SK-N-SH (cell line): ENCODE measurements at regions not wholly inside any gene's neighbourhood (a gene's known extent, or its start where the extent isn't known, plus 50 kb on each side); places are given as distances from the start of the nearest gene placed in this dataset.

Source experiments
- CTCF ChIA-PET: fragments of 300-600, 350-600 bp; formaldehyde crosslinking; extraction: SDS; loops from one replicate; lab custom pipeline; 2021; lab: Yijun Ruan, JAX
- POLR2A ChIA-PET: fragments of 350-600 bp; sonication (Branson Sonifier 250); formaldehyde crosslinking; extraction: SDS; loops from one replicate; lab custom pipeline; 2020; ENCODE audit warnings: antibody characterized with exemption, inconsistent platforms; lab: Yijun Ruan, JAX
- DNase-seq: peaks from one replicate; pipeline ENCODE4 v3.0.0; 2012
- H2AFZ ChIP-seq: fragments of 200-600 bp; sonication (generic); 2 replicates; pipeline ENCODE4 v1.8.1; 2016; ENCODE audit warnings: antibody characterized with exemption, mild to moderate bottlenecking, low read depth
- H3F3A ChIP-seq: fragments of 200-600 bp; sonication (generic); replicated peaks from 2 replicates; pipeline ENCODE3; 2016; ENCODE audit warnings: antibody characterized with exemption, mild to moderate bottlenecking; ENCODE audit not compliant: insufficient read depth
- H3K27ac ChIP-seq, 2 experiments: fragments of 200-500 bp in 1 of 2; fragments of 200-600 bp in 1 of 2; sonication (Bioruptor generic) in 1 of 2; sonication (generic), shearing (Covaris generic) in 1 of 2; 2 replicates each; pipeline versions ENCODE4 v1.5.1 to v1.6.1; 2014 to 2016; ENCODE audit warnings: low read depth in 2 of 2, inconsistent platforms in 1 of 2, low read length in 1 of 2, mild to moderate bottlenecking in 1 of 2, mixed read lengths in 1 of 2
- H3K27me3 ChIP-seq: fragments of 200-600 bp; sonication (generic), shearing (Covaris generic); 2 replicates; pipeline ENCODE4 v1.6.1; 2016; ENCODE audit warnings: mixed run types; ENCODE audit not compliant: insufficient read depth
- H3K36me3 ChIP-seq, 2 experiments: fragments of 200-500 bp in 1 of 2; fragments of 200-600 bp in 1 of 2; sonication (Bioruptor generic) in 1 of 2; sonication (generic) in 1 of 2; replicated peaks in 1 of 2; 2 replicates each; pipeline versions ENCODE3 to v1.5.1; 2014 to 2016; ENCODE audit warnings: low read length in 1 of 2, mild to moderate bottlenecking in 1 of 2; ENCODE audit not compliant: insufficient read depth in 2 of 2, control insufficient read depth in 1 of 2
- H3K4me1 ChIP-seq, 2 experiments: fragments of 200-500 bp in 1 of 2; fragments of 200-600 bp in 1 of 2; sonication (Bioruptor generic) in 1 of 2; sonication (generic), shearing (Covaris generic) in 1 of 2; 2 replicates each; pipeline versions ENCODE4 v1.5.1 to v1.6.1; 2014 to 2016; ENCODE audit warnings: low read depth in 1 of 2, low read length in 1 of 2, mixed run types in 1 of 2; ENCODE audit not compliant: insufficient read depth in 2 of 2, control insufficient read depth in 1 of 2
- H3K4me2 ChIP-seq: fragments of 200-600 bp; sonication (generic), shearing (Covaris generic); 2 replicates; pipeline ENCODE4 v1.6.1; 2017; ENCODE audit warnings: mixed run types
- H3K4me3 ChIP-seq, 2 experiments: fragments of 200-500 bp in 1 of 2; fragments of 200-600 bp in 1 of 2; sonication (Bioruptor generic) in 1 of 2; sonication (generic), shearing (Covaris generic) in 1 of 2; 2 replicates each; pipeline versions ENCODE4 v1.5.1 to v1.8.1; 2014 to 2016; ENCODE audit warnings: low read depth in 2 of 2, inconsistent platforms in 1 of 2, low read length in 1 of 2, mild to moderate bottlenecking in 1 of 2, mixed read lengths in 1 of 2, moderate library complexity in 1 of 2
- H3K79me2 ChIP-seq: fragments of 200-600 bp; sonication (generic); 2 replicates; pipeline ENCODE4 v1.8.1; 2017; ENCODE audit warnings: mild to moderate bottlenecking; ENCODE audit not compliant: insufficient read depth
- H3K9ac ChIP-seq: fragments of 200-600 bp; sonication (generic); 2 replicates; pipeline ENCODE4 v1.6.1; 2017; ENCODE audit warnings: mixed run types
- H3K9me2 ChIP-seq: fragments of 200-600 bp; sonication (generic); 2 replicates; pipeline ENCODE4 v1.6.1; 2017; ENCODE audit warnings: mixed run types
- H3K9me3 ChIP-seq: fragments of 200-600 bp; sonication (generic); 2 replicates; pipeline ENCODE4 v1.6.1; 2017; ENCODE audit warnings: mixed run types, mild to moderate bottlenecking, moderate library complexity
- H4K20me1 ChIP-seq: fragments of 200-600 bp; sonication (generic); 2 replicates; pipeline ENCODE4 v1.6.1; 2017; ENCODE audit warnings: mild to moderate bottlenecking, mixed run types; ENCODE audit not compliant: insufficient read depth
- CHD2 ChIP-seq: fragments of 150-350 bp; IDR thresholded peaks from 2 replicates; pipeline ENCODE4 v1.6.1; 2018; ENCODE audit warnings: low read length; ENCODE audit not compliant: partially characterized antibody
- FOXJ3 ChIP-seq: sonication (generic); formaldehyde crosslinking; IDR thresholded peaks from 2 replicates; pipeline ENCODE4 v1.5.1; 2020; ENCODE audit warnings: mild to moderate bottlenecking, missing genetic modification reagents
- FOXM1 ChIP-seq: IDR thresholded peaks from 2 replicates; pipeline ENCODE4 v1.4.0; 2012; ENCODE audit warnings: low read depth, mild to moderate bottlenecking
- GATA2 ChIP-seq: sonication (generic); formaldehyde crosslinking; IDR thresholded peaks from 2 replicates; pipeline ENCODE4 v1.5.0; 2020; ENCODE audit warnings: mild to moderate bottlenecking, missing genetic modification reagents
- JUND ChIP-seq: IDR thresholded peaks from 2 replicates; pipeline ENCODE4 v1.4.0; 2012
- MAX ChIP-seq: IDR thresholded peaks from 2 replicates; pipeline ENCODE4 v1.4.0; 2012; ENCODE audit warnings: low read depth
- RCOR1 ChIP-seq: fragments of 150-350 bp; IDR thresholded peaks from 2 replicates; pipeline ENCODE4 v1.6.1; 2017; ENCODE audit warnings: antibody characterized with exemption, low read length
- TCF12 ChIP-seq: IDR thresholded peaks from 2 replicates; pipeline ENCODE4 v1.4.0; 2012
- TEAD4 ChIP-seq: IDR thresholded peaks from 2 replicates; pipeline ENCODE4 v1.4.0; 2012; ENCODE audit warnings: mild to moderate bottlenecking, borderline replicate concordance; ENCODE audit not compliant: insufficient read depth
- ZBTB33 ChIP-seq: IDR thresholded peaks from 2 replicates; pipeline ENCODE4 v1.4.0; 2012; ENCODE audit warnings: low read depth, borderline replicate concordance
- WGBS: methylation state at CpG from one replicate; pipeline ENCODE4 v1.1.6; 2017; ENCODE audit warnings: low lambda C conversion rate; 5-methylcytosine and 5-hydroxymethylcytosine counted together
- TF ChIP-seq, protein P1 (sequence below): fragments of 200-600 bp; sonication (generic); IDR thresholded peaks from 2 replicates; pipeline ENCODE4 v1.6.1; 2017; ENCODE audit warnings: antibody characterized with exemption, mild to moderate bottlenecking, moderate library complexity
- TF ChIP-seq, protein P2 (sequence below): fragments of 150-350 bp; IDR thresholded peaks from 2 replicates; pipeline ENCODE4 v1.6.1; 2017; ENCODE audit warnings: antibody characterized with exemption, low read length, low read depth, borderline replicate concordance

- TF ChIP-seq TCF12: no peak
- TF ChIP-seq FOXJ3 (CRISPR knock-in tag): no peak
- no peak for TF ChIP-seq CHD2
Observed at GRCh38 chr14:71225113-71225512, 317.9 kb downstream of the PCNX1 start.

DNA sequence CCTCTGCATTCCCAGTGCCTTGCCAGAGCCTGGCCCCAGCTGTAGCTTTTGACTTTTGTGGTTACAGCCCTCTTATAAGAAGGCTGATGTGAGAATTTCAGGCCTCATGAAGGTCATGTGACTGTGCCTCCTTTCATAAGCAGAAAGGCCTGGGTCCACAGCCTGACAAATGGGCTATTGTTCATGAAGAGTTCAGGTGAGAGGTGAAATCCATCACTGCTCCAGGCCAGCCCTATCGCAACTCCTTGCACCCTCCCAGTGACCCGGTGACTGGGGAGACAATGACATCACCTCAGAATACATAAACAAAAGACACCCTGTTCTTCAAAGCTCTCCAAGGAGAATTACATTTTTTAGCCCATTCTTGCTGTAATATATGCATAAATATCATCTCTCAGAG is 321.5 kb downstream of the PCNX1 start:
- DNase-seq: no peak
- TF ChIP-seq, protein P1, sequence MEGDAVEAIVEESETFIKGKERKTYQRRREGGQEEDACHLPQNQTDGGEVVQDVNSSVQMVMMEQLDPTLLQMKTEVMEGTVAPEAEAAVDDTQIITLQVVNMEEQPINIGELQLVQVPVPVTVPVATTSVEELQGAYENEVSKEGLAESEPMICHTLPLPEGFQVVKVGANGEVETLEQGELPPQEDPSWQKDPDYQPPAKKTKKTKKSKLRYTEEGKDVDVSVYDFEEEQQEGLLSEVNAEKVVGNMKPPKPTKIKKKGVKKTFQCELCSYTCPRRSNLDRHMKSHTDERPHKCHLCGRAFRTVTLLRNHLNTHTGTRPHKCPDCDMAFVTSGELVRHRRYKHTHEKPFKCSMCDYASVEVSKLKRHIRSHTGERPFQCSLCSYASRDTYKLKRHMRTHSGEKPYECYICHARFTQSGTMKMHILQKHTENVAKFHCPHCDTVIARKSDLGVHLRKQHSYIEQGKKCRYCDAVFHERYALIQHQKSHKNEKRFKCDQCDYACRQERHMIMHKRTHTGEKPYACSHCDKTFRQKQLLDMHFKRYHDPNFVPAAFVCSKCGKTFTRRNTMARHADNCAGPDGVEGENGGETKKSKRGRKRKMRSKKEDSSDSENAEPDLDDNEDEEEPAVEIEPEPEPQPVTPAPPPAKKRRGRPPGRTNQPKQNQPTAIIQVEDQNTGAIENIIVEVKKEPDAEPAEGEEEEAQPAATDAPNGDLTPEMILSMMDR: no peak
- TF ChIP-seq FOXJ3 (CRISPR knock-in tag) (no peak), RCOR1 (no peak), FOXM1 (no peak), MAX (no peak), ZBTB33 (no peak), JUND (no peak), CHD2 (no peak), TEAD4 (no peak), GATA2 (CRISPR knock-in tag) (no peak)
- TF ChIP-seq, protein P2, sequence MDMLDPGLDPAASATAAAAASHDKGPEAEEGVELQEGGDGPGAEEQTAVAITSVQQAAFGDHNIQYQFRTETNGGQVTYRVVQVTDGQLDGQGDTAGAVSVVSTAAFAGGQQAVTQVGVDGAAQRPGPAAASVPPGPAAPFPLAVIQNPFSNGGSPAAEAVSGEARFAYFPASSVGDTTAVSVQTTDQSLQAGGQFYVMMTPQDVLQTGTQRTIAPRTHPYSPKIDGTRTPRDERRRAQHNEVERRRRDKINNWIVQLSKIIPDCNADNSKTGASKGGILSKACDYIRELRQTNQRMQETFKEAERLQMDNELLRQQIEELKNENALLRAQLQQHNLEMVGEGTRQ: no peak
- WGBS: 76% methylated on average over 2 of the region's 2 CpGs
- Histone ChIP-seq H3K4me3 (no peak overlapping the region), H3K9me2 (no peaks in the 10 kb centered on the region), H3K4me2 (no peak overlapping the region), H2AFZ (no peak overlapping the region), H4K20me1 (no peaks in the 10 kb centered on the region), H3K36me3 (no peaks in the 10 kb centered on the region), H3K27me3 (no peaks in the 10 kb centered on the region), H3K79me2 (no peaks in the 10 kb centered on the region), H3K4me1 (peaks cover 0 to 5% of the 10 kb centered on the region in 2 experiments; a peak in 1 of 4 replicates), H3K27ac (no peak overlapping the region), H3K9me3 (no peaks in the 10 kb centered on the region), H3K9ac (no peak overlapping the region), H3F3A (no peaks in the 10 kb centered on the region)
- CTCF ChIA-PET: no interaction called here
- POLR2A ChIA-PET: no interaction called here

More at GRCh38 chr14:71225113-71225512, 317.9 kb downstream of the PCNX1 start:
- H3K4me1 ChIP-seq: no peaks in the 10 kb centered on the region
- H3K4me2 ChIP-seq: no peak overlapping the region
- no peaks in the 10 kb centered on the region for H3K27me3 ChIP-seq
- H3K9ac ChIP-seq: no peak overlapping the region
- no peak overlapping the region for H2AFZ ChIP-seq
- no peaks in the 10 kb centered on the region for H3K9me2 ChIP-seq
- H4K20me1 ChIP-seq: no peaks in the 10 kb centered on the region
- H3K9me3 ChIP-seq: no peaks in the 10 kb centered on the region
- 74% methylated on average over 2 of the region's 2 CpGs for WGBS
- H3K79me2 ChIP-seq: no peaks in the 10 kb centered on the region
- H3F3A ChIP-seq: no peaks in the 10 kb centered on the region
- ChIA-PET POLR2A (no interaction called here), CTCF (interaction anchor here (0.6 kb wide), 1 partner anchor 11 kb away, joined by 3 read pairs; no protein-coding TSS in a partner anchor)
- no peak overlapping the region for H3K4me3 ChIP-seq
- H3K27ac ChIP-seq: no peak overlapping the region
- H3K36me3 ChIP-seq: no peaks in the 10 kb centered on the region
- no peak for DNase-seq
